Gastroesophageal sphincter (tissue), 3 donors: ENCODE measurements at regions not wholly inside any gene's neighbourhood (a gene's known extent, or its start where the extent isn't known, plus 50 kb on each side); places are given as distances from the start of the nearest gene placed in this dataset.

Source experiments
- EP300 ChIP-seq: sonication (generic); formaldehyde crosslinking; IDR thresholded peaks from one replicate; pipeline ENCODE4 v1.6.1; 2017; ENCODE audit warnings: antibody characterized with exemption, mild to moderate bottlenecking
- POLR2A ChIP-seq, 2 donors: fragments of 450-650 bp; IDR thresholded peaks; one replicate each; pipeline ENCODE4 v1.6.1; 2017; ENCODE audit warnings: antibody characterized with exemption in 2 of 2, mild to moderate bottlenecking in 2 of 2, moderate library complexity in 1 of 2
- POLR2AphosphoS5 ChIP-seq: sonication (generic); formaldehyde crosslinking; IDR thresholded peaks from one replicate; pipeline ENCODE4 v1.6.1; 2017; ENCODE audit warnings: antibody characterized with exemption
- TF ChIP-seq, protein P1 (sequence below), 4 experiments: fragments of 200-600 bp in 2 of 4; fragments of 450-650 bp in 2 of 4; sonication (generic) in 1 of 4; IDR thresholded peaks; one replicate each; pipeline ENCODE4 v1.5.1; 2017 to 2019; ENCODE audit warnings: antibody characterized with exemption in 4 of 4, mild to moderate bottlenecking in 2 of 4, moderate library complexity in 2 of 4

- TF ChIP-seq, protein P1, sequence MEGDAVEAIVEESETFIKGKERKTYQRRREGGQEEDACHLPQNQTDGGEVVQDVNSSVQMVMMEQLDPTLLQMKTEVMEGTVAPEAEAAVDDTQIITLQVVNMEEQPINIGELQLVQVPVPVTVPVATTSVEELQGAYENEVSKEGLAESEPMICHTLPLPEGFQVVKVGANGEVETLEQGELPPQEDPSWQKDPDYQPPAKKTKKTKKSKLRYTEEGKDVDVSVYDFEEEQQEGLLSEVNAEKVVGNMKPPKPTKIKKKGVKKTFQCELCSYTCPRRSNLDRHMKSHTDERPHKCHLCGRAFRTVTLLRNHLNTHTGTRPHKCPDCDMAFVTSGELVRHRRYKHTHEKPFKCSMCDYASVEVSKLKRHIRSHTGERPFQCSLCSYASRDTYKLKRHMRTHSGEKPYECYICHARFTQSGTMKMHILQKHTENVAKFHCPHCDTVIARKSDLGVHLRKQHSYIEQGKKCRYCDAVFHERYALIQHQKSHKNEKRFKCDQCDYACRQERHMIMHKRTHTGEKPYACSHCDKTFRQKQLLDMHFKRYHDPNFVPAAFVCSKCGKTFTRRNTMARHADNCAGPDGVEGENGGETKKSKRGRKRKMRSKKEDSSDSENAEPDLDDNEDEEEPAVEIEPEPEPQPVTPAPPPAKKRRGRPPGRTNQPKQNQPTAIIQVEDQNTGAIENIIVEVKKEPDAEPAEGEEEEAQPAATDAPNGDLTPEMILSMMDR (IDR thresholded peaks at IDR 0.05) = no peak
- TF ChIP-seq EP300 (no peak), POLR2A (IDR thresholded peaks at IDR 0.05) (no peak), POLR2AphosphoS5 (no peak)
Observed at GRCh38 chr12:21054334-21054733, 76.7 kb upstream of the SLCO1B1 start.
